ENCODE measurements at regions not wholly inside any gene's neighbourhood (a gene's known extent, or its start where the extent isn't known, plus 50 kb on each side); places are given as distances from the start of the nearest gene placed in this dataset.

- Histone ChIP-seq H3K9me2 (ENCODE audit: insufficient read depth, low read length) (no peaks in the 10 kb centered on the region), H3K4me3 (ENCODE audit: low read length) (no peak overlapping the region), H3K36me3 (ENCODE audit: insufficient read depth, low read length) (no peaks in the 10 kb centered on the region), H3K9ac (ENCODE audit: low read length) (no peak overlapping the region), H3K9me3 (ENCODE audit: low read length) (no peaks in the 10 kb centered on the region), H3K27ac (ENCODE audit: low read length) (no peak overlapping the region), H2AFZ (ENCODE audit: low read depth, low read length) (no peak overlapping the region), H3F3A (ENCODE audit: insufficient read depth, low read length, poor library complexity, severe bottlenecking) (no peaks in the 10 kb centered on the region), H3K79me2 (replicated peaks; ENCODE audit: insufficient read depth, low read length) (no peaks in the 10 kb centered on the region), H3K4me2 (ENCODE audit: low read length) (no peak overlapping the region), H4K20me1 (ENCODE audit: insufficient read depth) (no peaks in the 10 kb centered on the region), H3K27me3 (ENCODE audit: insufficient read depth, low read depth, low read length) (no peaks in the 10 kb centered on the region)
- TF ChIP-seq POLR2AphosphoS5 (IDR thresholded peaks at IDR 0.05), result no peak
- TF ChIP-seq EZH2 (IDR thresholded peaks at IDR 0.05; ENCODE audit: borderline replicate concordance, insufficient read depth, low read length, poor library complexity, severe bottlenecking), result no peak
- TF ChIP-seq EP300 (conservative IDR thresholded peaks at IDR 0.05; ENCODE audit: poor library complexity, severe bottlenecking), result no peak
- TF ChIP-seq SMC3 (conservative IDR thresholded peaks at IDR 0.05; ENCODE audit: poor library complexity), result no peak
- no peak for TF ChIP-seq MXI1 (conservative IDR thresholded peaks at IDR 0.05; ENCODE audit: poor library complexity, severe bottlenecking)
- no peak for TF ChIP-seq TAF1 (IDR thresholded peaks at IDR 0.05; ENCODE audit: low read depth)
- TF ChIP-seq CTCF (IDR thresholded peaks at IDR 0.05; ENCODE audit: poor library complexity, severe bottlenecking), result no peak
These were observed 2126.6 kb downstream of the MRPL39 start for GRCh38 chr21:23480591-23481270.

DNA sequence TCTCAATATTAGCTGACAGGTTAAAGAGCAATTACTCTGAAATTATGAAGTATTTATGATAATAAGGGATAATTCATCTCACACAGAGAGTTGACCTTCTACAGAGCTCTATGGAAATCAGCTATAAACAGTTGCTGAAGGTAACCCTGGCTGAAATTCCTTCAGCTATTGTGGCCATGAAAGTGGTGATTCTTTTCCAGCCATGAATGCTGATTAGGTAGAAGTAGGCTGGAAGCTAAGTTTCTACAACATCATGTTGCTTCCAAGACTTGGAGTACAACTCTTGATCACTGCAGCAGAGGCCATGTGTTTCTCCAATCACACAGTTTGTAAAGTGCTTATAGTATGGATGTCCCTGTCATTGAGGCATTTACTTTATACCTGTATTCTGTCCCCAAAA lies 2128.9 kb downstream of the MRPL39 start:
- Histone ChIP-seq H3K4me3 (ENCODE audit: low read length) (no peak overlapping the region), H3K27me3 (ENCODE audit: insufficient read depth, low read depth, low read length) (no peaks in the 10 kb centered on the region)

More for the DNA sequence above, 2128.9 kb downstream of the MRPL39 start:
- Histone ChIP-seq H3K36me3 (ENCODE audit: insufficient read depth, low read length) (no peaks in the 10 kb centered on the region), H2AFZ (ENCODE audit: low read depth, low read length) (no peak overlapping the region), H3K79me2 (replicated peaks; ENCODE audit: insufficient read depth, low read length) (no peaks in the 10 kb centered on the region), H4K20me1 (ENCODE audit: insufficient read depth) (no peaks in the 10 kb centered on the region), H3K4me2 (ENCODE audit: low read length) (no peak overlapping the region), H3K9me3 (ENCODE audit: low read length) (no peaks in the 10 kb centered on the region), H3K27ac (ENCODE audit: low read length) (no peak overlapping the region), H3F3A (ENCODE audit: insufficient read depth, low read length, poor library complexity, severe bottlenecking) (no peaks in the 10 kb centered on the region), H3K9me2 (ENCODE audit: insufficient read depth, low read length) (no peaks in the 10 kb centered on the region), H3K9ac (ENCODE audit: low read length) (no peak overlapping the region)
- no peak for TF ChIP-seq RAD21 (conservative IDR thresholded peaks at IDR 0.05)
- TF ChIP-seq EP300 (conservative IDR thresholded peaks at IDR 0.05; ENCODE audit: poor library complexity, severe bottlenecking), result no peak
- no peak for TF ChIP-seq TAF1 (IDR thresholded peaks at IDR 0.05; ENCODE audit: low read depth)
- TF ChIP-seq POLR2AphosphoS5 (IDR thresholded peaks at IDR 0.05), result no peak
- TF ChIP-seq CTCF (IDR thresholded peaks at IDR 0.05; ENCODE audit: poor library complexity, severe bottlenecking), result no peak
- TF ChIP-seq, protein P1, sequence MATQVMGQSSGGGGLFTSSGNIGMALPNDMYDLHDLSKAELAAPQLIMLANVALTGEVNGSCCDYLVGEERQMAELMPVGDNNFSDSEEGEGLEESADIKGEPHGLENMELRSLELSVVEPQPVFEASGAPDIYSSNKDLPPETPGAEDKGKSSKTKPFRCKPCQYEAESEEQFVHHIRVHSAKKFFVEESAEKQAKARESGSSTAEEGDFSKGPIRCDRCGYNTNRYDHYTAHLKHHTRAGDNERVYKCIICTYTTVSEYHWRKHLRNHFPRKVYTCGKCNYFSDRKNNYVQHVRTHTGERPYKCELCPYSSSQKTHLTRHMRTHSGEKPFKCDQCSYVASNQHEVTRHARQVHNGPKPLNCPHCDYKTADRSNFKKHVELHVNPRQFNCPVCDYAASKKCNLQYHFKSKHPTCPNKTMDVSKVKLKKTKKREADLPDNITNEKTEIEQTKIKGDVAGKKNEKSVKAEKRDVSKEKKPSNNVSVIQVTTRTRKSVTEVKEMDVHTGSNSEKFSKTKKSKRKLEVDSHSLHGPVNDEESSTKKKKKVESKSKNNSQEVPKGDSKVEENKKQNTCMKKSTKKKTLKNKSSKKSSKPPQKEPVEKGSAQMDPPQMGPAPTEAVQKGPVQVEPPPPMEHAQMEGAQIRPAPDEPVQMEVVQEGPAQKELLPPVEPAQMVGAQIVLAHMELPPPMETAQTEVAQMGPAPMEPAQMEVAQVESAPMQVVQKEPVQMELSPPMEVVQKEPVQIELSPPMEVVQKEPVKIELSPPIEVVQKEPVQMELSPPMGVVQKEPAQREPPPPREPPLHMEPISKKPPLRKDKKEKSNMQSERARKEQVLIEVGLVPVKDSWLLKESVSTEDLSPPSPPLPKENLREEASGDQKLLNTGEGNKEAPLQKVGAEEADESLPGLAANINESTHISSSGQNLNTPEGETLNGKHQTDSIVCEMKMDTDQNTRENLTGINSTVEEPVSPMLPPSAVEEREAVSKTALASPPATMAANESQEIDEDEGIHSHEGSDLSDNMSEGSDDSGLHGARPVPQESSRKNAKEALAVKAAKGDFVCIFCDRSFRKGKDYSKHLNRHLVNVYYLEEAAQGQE (IDR thresholded peaks at IDR 0.05; ENCODE audit: borderline replicate concordance), result no peak
- TF ChIP-seq EZH2 (IDR thresholded peaks at IDR 0.05; ENCODE audit: borderline replicate concordance, insufficient read depth, low read length, poor library complexity, severe bottlenecking), result no peak
- no peak for TF ChIP-seq SMC3 (conservative IDR thresholded peaks at IDR 0.05; ENCODE audit: poor library complexity)
- TF ChIP-seq MXI1 (conservative IDR thresholded peaks at IDR 0.05; ENCODE audit: poor library complexity, severe bottlenecking), result no peak

Data from neural cell (in vitro differentiated cells).